ENCODE measurements at regions not wholly inside any gene's neighbourhood (a gene's known extent, or its start where the extent isn't known, plus 50 kb on each side); places are given as distances from the start of the nearest gene placed in this dataset.

DNA sequence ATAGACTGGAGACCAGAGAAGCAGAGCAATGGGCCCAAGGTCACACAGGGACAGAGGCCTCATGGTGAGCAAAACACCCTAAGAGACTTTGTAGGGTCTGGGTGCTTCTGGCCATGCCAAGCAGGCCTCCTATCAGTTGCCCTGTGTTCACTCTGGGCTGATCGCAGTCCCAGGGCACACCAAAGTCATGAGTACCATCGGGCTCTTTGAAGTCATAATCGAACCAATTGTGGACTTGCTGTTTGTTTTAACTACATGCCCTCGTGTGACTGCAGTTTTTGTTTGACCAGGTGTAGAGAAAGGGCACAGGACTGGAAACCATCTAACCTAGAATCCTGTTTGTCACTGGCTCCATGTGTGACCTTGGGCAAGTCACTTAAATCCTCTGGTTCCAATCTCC, 172.5 kb upstream of the CPEB2 start:
- no peak for DNase-seq

DNA sequence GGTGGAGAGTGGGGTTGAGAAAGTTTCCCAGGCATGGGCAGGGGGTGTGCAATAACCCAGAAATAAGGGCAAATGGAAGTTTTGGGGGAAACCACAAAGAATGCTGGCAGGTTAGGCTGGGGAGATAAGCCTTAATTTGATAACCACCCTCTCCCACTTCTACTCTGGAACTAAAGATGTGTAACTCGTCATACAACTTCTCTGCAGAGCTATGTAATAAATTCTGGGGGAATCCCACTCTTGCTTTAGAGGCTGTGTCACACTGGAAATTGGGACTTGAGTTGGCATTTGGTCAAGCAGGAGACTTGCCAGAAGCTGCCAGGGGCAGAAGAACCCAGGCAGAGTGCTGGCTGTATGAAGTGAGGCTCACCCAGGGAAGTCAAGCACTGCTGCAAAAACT, 170.9 kb upstream of the CPEB2 start:
- no peak for DNase-seq

- DNase-seq: no peak
These were observed 169.2 kb upstream of the CPEB2 start for GRCh38 chr4:14833053-14833452.

- DNase-seq: no peak
These were observed 167.9 kb upstream of the CPEB2 start for GRCh38 chr4:14834382-14834781.

DNA sequence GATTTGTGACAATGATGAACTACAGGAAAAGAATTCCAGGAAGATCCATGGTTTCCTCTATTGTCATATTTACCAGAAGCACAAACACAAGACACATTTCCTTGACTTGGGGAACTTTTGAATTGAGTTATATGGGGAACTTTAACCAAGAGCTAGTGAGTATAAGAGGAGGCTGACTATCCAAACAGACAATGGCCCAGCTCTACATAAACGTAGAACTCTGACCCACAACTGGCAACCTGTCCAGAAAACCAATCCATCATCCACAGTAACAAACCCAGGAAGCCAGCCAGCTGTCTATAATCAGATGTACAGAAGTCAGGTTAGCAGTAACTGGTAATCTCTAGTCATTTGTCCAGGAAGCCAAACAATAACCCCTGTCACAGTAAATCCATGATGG, 167.0 kb upstream of the CPEB2 start:
- no peak for DNase-seq

DNA sequence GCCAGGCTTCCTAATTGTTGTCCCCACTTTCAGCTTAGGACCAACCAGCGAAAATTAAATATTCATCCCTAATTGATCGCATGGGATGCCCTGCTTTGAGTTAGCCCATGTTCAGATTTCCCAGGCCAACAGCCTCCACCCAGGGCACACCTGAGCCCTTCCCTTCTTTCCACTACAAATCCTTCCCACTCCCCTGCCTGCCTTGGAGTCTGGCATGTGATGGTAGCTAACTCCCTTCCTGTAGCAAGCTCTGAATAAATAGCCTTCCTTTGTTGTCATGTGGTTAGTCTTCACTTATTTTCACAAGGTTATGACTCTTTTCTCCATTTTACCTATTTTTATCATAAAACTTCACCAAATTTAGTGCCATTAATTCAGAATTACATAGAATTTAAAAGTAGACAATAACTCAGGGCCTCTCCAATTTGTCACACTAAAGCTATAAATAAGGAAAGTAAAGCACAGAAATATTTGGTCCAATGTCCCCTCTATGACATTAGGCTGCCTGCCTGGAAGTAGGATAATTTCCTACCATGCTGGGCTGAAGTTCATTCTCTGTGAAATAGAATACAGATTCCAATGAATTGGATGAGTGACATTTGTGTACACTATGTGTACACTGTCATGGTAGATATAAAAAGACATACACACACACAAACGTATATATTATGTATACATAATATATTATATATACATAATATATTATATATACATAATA, 166.4 kb upstream of the CPEB2 start:
- DNase-seq: no peak

GRCh38 chr4:14837860-14838259, 164.4 kb upstream of the CPEB2 start:
- DNase-seq: no peak

GRCh38 chr4:14841801-14842768, 160.2 kb upstream of the CPEB2 start:
- no peak for DNase-seq

DNA sequence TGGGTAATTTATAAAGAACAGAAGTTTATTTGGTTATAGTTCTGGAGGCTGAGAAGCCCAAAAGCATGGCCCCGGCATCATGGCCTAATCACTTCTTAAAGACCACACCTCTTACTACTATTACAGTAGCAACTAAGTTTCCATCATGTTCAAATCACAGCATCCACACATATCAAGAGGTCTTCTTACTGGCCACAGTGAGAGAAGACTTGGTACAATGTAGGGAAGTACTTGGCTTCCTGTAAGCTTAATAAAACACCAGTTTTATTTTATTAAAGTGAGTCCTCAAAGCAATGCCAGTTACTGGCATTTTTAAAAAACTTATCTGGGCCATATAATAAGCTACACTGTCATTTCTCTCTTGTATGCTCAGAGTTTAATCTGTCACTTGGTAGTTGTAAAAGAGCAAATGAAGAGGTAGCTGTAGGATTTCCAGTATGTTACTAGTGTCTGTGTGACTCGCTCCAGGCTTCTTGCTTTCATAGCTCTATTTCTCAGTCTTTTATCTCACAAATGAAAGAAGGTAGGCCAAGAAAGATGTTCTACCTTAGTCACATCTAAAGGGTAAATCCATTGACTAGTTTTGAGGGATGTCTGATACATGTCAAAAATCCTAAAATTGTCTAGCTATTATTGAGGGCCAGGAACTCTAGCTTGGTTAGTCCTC, 159.2 kb upstream of the CPEB2 start:
- DNase-seq: no peak

GRCh38 chr4:14844061-14844460, 158.2 kb upstream of the CPEB2 start:
- peak; percentile 10 for DNase-seq

GRCh38 chr4:14848229-14848628, 154.1 kb upstream of the CPEB2 start:
- DNase-seq: no peak

GRCh38 chr4:14850455-14851097, 151.7 kb upstream of the CPEB2 start:
- DNase-seq: peak; percentile 7

DNA sequence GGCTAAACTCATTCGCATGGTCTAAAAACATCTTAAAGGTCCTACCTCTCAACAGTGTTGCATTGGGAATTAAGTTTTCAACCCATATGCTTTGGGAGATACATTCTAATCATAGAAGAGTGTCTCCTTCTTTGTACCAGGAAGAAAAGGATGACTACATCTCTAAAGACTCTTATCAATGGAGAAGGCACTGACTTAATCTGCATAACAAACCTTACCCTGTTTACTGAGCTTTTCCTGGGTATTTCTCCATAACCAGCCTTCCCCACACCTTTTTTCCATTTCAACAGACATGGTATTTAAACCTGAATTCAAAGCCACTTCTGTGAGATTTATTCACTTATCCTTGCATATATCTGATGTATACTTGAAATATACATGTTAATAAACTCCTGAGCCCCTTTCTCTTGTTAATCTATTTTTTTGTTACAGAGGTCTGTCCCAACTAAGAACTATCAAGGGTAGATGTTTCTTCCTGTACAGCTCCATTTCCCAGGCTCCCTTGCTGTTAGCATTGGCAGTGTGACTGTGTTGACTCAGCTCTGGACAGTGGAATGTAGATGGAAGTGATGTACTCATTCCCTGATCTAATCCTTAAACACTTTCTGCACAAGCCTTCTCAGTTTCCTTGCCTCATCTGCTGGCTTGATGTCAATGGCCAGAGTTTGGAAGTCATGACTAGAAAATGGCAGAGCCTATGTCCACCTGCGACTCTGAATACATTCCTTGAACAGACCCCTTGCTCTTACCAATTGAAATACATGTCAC, 148.9 kb upstream of the CPEB2 start:
- DNase-seq: no peak

- no peak for DNase-seq
These were observed 146.6 kb upstream of the CPEB2 start for GRCh38 chr4:14855719-14856061.

DNA sequence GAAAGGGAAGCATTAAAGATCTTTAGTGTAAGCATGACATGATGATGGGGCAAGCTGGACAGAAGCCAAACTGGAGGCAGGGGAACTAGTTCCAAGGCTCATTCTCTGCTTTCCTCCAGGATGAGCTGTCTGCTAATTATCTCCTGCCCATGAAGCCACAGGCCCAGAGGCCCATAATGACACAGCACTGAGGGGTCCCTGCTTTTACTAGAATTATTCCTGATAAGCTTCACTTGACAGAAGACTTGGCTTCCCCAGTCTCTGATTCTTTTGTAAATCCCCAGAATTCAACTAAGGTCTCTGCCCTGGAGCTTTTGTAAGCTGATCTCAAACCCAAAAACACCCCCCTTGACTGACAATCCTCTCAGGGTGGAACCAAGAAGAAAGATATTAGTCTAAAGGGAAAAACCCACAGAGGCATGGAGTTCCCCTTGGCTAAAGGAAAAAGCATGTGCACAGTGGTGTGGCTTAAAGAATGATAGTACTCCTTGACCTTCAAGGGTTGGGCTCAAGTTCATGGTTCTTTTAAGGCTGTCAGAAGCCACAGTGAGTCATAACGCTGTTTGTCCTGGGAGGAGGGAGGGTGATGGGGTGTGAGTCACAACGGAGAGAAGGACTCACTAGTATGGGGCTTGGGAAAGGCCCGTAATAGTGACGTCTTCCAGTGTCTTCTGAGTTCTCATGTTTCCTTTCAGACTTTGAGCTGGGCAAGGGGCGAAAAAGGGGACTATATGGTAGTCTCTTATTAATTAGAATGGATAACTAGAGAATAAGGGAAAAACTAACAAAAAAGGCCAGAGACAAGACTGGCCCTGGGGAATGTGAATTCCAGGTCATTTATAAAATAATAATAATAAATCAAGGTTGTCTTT, 146.0 kb upstream of the CPEB2 start:
- DNase-seq: peak; percentile 90

GRCh38 chr4:14856934-14857235, 145.4 kb upstream of the CPEB2 start:
- no peak for DNase-seq

DNA sequence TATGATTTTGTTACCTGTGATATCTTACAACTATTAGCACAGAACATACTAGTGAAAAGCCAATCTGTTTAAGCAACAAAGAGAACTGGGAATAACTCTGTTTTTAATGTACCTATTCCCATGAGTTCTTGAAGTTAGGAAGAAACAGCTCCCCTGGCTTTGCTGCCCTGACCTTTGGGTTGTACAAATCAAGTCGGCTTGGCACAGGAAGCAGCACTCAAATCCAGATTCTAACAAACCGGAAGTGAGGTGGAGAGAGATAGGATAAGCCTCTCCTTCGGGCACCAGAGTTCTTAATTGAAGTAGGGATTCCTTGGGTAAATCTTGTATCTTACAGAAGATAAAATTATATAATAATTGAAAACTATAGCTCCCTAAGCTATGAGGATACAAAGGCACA, 144.8 kb upstream of the CPEB2 start:
- DNase-seq: no peak

DNA sequence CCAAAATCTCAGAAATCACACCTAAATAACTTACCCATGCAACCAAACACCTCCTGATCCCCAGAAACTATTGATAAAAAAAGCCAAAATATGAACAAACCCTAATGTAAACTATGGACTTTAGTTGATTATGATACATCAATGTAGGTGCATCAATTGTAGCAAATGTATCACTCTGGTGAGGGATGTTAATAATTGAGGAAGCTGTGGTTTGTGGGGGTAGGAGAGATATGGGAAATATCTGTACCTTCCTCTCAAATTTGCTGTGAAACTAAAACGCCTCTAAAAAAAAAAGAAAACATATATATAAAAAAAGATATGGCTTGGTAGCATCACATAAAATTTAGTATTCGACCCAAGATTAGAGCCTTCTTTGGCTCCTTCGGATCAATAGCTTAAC, 144.3 kb upstream of the CPEB2 start:
- DNase-seq: no peak

- no peak for DNase-seq
These were observed 139.4 kb upstream of the CPEB2 start for GRCh38 chr4:14862891-14863290.

DNA sequence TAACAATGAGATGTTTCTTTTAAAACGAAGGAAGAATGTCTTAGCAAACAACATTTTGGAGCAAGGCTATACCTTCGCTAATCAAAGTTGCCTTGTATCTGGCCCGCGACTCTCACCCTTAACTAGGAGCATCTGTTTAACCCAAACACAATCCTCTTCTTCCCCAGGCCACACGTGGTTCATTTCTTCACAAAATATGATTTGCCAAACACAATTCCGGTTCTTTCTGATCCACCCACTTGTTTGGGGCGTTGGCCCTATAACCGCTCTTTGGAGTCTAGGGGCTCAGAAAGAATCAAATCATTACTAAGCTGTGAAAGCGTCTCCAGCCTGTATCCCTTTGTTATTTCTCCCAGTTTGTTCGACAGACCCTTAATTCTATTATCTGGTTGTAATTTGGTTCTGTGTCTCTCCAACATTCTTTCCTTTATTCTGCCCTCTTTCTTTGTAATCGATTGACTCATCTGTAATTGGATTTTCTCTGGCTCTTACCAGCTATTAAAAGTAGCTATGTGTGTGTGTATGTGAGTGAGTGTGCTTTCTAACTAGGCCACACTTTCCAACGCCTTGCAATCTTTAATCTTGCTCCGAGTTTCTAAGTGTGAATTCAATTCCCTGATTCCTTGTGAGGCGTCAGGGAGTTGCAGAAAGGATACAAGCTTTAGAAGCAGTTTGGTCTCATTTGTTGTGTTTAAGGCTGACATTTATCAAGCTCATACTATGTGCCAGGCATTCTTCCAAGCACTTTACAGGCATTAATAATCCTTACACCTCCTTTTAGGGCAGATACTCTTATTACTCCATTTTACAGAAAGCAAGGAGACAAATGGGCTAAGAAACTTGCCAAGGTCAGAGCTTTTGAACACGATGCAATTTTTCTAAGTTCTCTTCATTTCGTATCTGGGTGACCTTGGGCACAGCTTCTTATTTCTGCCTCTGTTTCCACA, 138.6 kb upstream of the CPEB2 start:
- no peak for DNase-seq

Data from activated CD4-positive, alpha-beta T cell treated with anti-CD3 and anti-CD28 coated beads, Interleukin-10, Interleukin-2, amounts not matched to agents 100 ng/mL and 50 ng/mL, durations not matched to agents 16 hours and 8 hours (primary cell).